HG03108 (cell line): ENCODE measurements at regions not wholly inside any gene's neighbourhood (a gene's known extent, or its start where the extent isn't known, plus 50 kb on each side); places are given as distances from the start of the nearest gene placed in this dataset.

Experiments used
- ATAC-seq: cut with Tn5 transposase; IDR thresholded peaks from one replicate; pipeline ENCODE4 v1.9.1; 2021; ENCODE audit warnings: moderate library complexity; ENCODE audit not compliant: unreplicated experiment

- ATAC-seq: no peak
These were observed 50.3 kb downstream of the BMAL2 start for GRCh38 chr12:27382924-27383323.

- peak; percentile 57 for ATAC-seq
These were observed 51.0 kb downstream of the BMAL2 start for GRCh38 chr12:27383429-27384260.

GRCh38 chr12:27384261-27384590 lies 51.6 kb downstream of the BMAL2 start:
- no peak for ATAC-seq

DNA sequence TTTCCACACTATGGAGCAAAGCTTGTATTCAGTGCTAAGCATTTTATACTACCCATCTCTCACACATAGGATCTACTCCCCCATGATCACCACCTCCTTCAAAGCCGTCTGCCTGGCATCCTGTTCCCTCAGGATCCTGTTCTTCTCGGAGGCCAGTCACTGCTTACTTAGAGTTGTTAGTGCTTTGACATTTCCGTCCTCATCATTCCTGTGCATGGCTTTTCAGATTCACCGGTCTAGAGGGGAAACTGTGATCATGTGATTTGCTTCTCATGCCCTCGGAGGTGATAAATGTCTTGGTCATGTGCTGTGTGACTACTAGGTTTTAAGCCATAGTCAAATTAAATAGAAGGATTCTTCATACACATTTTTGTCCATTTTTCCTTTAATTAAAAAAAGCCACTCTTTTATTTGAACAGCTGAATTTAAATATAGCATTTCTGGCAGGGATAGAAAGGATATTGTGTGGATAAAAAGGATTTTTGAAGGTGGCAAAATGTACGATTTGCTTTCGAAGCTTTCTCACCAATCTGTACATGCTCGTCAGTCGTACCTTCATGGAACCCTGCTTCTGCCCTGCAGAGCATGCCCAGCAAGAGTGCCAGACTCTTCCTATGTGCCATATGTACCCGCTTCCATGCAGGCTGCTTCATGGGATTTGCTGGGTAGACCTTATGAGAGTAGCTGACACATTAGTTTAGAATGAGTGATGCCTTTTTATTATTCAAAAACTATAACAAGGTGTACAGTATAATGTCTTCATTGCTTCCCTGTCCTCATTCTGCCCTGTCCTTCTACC lies 53.3 kb downstream of the BMAL2 start:
- ATAC-seq: no peak

GRCh38 chr12:27387473-27387872 lies 54.8 kb downstream of the BMAL2 start:
- no peak for ATAC-seq

DNA sequence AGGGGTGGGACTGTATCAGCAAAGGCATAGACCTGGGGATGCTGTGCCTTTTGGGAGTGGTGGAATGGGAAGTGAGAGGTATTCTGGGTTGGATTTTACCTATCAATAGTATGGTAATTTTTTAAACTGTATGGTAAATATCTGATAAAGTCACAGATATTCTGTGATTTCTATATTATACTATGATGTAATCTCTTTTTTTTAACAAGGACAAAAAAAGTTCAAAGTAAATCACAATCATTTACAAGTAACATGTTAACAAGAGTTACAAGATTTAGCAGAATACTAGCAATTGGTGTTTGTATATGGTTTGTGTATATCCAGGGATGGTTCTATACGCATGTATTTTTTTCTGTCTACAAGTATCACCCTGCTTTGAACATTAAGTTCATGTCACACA lies 56.0 kb downstream of the BMAL2 start:
- ATAC-seq: no peak

- no peak for ATAC-seq
These were observed 51.9 kb upstream of the SMCO2 start for GRCh38 chr12:27394676-27395075.

GRCh38 chr12:27396216-27396815 lies 50.2 kb upstream of the SMCO2 start:
- no peak for ATAC-seq
